Uterus (tissue), 3 donors: ENCODE measurements at regions not wholly inside any gene's neighbourhood (a gene's known extent, or its start where the extent isn't known, plus 50 kb on each side); places are given as distances from the start of the nearest gene placed in this dataset.

ENCODE experiments used
- DNase-seq, 2 donors: peaks; one replicate each; pipeline ENCODE4 v3.0.0-alpha.2; 2019 to 2020
- H3K27ac ChIP-seq, 2 donors: fragments of 200-600 bp; sonication (generic); 1 replicate in 1 of 2; 2 replicates in 1 of 2; pipeline ENCODE4 v1.5.1; 2016 to 2018
- H3K27me3 ChIP-seq, 2 donors: fragments of 200-600 bp; sonication (generic); one replicate each; pipeline ENCODE4 v1.5.1; 2018 to 2019; ENCODE audit warnings: control low read depth in 1 of 2
- H3K36me3 ChIP-seq, 2 donors: fragments of 200-600 bp; sonication (generic); one replicate each; pipeline ENCODE4 v1.5.1; 2019; ENCODE audit warnings: control low read depth in 1 of 2
- H3K4me1 ChIP-seq, 2 donors: fragments of 200-600 bp; sonication (generic); one replicate each; pipeline ENCODE4 v1.5.1; 2018 to 2019; ENCODE audit warnings: control low read depth in 1 of 2
- H3K4me3 ChIP-seq, 2 donors: fragments of 200-600 bp; sonication (generic); 1 replicate in 1 of 2; 2 replicates in 1 of 2; pipeline ENCODE4 v1.5.1; 2018 to 2019; ENCODE audit warnings: mild to moderate bottlenecking in 1 of 2
- H3K9me3 ChIP-seq, 2 donors: fragments of 200-600 bp; sonication (generic); one replicate each; pipeline ENCODE4 v1.5.1; 2019; ENCODE audit warnings: control low read depth in 1 of 2
- POLR2A ChIP-seq, 2 donors: fragments of 450-650 bp; IDR thresholded peaks; one replicate each; pipeline ENCODE4 v1.6.1; 2016; ENCODE audit warnings: antibody characterized with exemption in 2 of 2, mild to moderate bottlenecking in 1 of 2, moderate library complexity in 1 of 2
- intact Hi-C: fragments of 100-400 bp; cut with DNase I; formaldehyde crosslinking; loops from one replicate; pipeline ENCODE4 v1.15.1; 2023; ENCODE audit warnings: low total_unique reads
- TF ChIP-seq, protein P1 (sequence below), 4 experiments: fragments of 200-600 bp in 2 of 4; fragments of 450-650 bp in 2 of 4; sonication (generic) in 2 of 4; IDR thresholded peaks; one replicate each; pipeline ENCODE4 v1.5.1; 2016 to 2019; ENCODE audit warnings: antibody characterized with exemption in 4 of 4, mild to moderate bottlenecking in 2 of 4, moderate library complexity in 1 of 4
- donor health status: DM: yes; HTN: yes; CAD: no.

GRCh38 chr10:4632757-4633156, 193.2 kb upstream of the AKR1E2 start:
- no peak overlapping the region for H3K27ac ChIP-seq
- H3K9me3 ChIP-seq, result no peaks in the 10 kb centered on the region
- no peak for TF ChIP-seq POLR2A (IDR thresholded peaks at IDR 0.05)
- TF ChIP-seq, protein P1, sequence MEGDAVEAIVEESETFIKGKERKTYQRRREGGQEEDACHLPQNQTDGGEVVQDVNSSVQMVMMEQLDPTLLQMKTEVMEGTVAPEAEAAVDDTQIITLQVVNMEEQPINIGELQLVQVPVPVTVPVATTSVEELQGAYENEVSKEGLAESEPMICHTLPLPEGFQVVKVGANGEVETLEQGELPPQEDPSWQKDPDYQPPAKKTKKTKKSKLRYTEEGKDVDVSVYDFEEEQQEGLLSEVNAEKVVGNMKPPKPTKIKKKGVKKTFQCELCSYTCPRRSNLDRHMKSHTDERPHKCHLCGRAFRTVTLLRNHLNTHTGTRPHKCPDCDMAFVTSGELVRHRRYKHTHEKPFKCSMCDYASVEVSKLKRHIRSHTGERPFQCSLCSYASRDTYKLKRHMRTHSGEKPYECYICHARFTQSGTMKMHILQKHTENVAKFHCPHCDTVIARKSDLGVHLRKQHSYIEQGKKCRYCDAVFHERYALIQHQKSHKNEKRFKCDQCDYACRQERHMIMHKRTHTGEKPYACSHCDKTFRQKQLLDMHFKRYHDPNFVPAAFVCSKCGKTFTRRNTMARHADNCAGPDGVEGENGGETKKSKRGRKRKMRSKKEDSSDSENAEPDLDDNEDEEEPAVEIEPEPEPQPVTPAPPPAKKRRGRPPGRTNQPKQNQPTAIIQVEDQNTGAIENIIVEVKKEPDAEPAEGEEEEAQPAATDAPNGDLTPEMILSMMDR (IDR thresholded peaks at IDR 0.05), result no peak
- no peak overlapping the region for H3K4me3 ChIP-seq
- no peaks in the 10 kb centered on the region for H3K27me3 ChIP-seq
- no peak for DNase-seq
- H3K4me1 ChIP-seq, result no peaks in the 10 kb centered on the region
- intact Hi-C loops, result no loop called here
- H3K36me3 ChIP-seq, result no peaks in the 10 kb centered on the region

GRCh38 chr10:4626919-4627318, 199.1 kb upstream of the AKR1E2 start:
- no peaks in the 10 kb centered on the region for H3K4me1 ChIP-seq
- DNase-seq, result no peak
- H3K27me3 ChIP-seq, result no peaks in the 10 kb centered on the region
- H3K27ac ChIP-seq, result no peak overlapping the region
- no peak for TF ChIP-seq POLR2A (IDR thresholded peaks at IDR 0.05)
- TF ChIP-seq, protein P1 (IDR thresholded peaks at IDR 0.05), result no peak
- intact Hi-C loops, result no loop called here
- H3K4me3 ChIP-seq, result no peak overlapping the region
- no peaks in the 10 kb centered on the region for H3K9me3 ChIP-seq
- H3K36me3 ChIP-seq, result no peaks in the 10 kb centered on the region

- DNase-seq, result no peak
- H3K4me3 ChIP-seq, result no peak overlapping the region
- TF ChIP-seq, protein P1 (IDR thresholded peaks at IDR 0.05), result no peak
- TF ChIP-seq POLR2A (IDR thresholded peaks at IDR 0.05), result no peak
- no peaks in the 10 kb centered on the region for H3K36me3 ChIP-seq
- no peaks in the 10 kb centered on the region for H3K27me3 ChIP-seq
- no peak overlapping the region for H3K27ac ChIP-seq
- H3K9me3 ChIP-seq, result no peaks in the 10 kb centered on the region
- no peaks in the 10 kb centered on the region for H3K4me1 ChIP-seq
- intact Hi-C loops, result no loop called here
These were observed 202.1 kb upstream of the AKR1E2 start for GRCh38 chr10:4623757-4624420.

DNA sequence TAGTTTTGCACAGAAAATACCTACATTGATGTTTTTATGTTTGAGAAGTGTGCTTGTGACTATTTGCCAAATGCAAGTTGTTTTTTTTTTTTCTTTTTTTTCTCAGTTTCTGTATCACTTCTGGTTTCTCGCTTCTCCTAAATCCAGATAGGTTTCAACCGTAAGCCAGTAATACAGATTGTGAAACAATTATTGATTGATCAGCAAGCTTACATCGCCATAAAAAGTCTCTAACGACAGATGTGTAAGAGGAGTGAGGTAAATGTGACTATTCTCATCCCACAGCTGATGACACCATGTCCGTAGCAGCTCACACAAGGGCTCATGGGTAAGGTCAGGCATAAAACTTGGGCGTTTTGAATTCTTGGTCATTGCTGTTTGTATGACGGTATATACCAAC, 202.8 kb upstream of the AKR1E2 start:
- Histone ChIP-seq H3K4me3 (no peak overlapping the region), H3K36me3 (no peaks in the 10 kb centered on the region), H3K9me3 (no peaks in the 10 kb centered on the region), H3K27ac (no peak overlapping the region), H3K4me1 (no peaks in the 10 kb centered on the region), H3K27me3 (no peaks in the 10 kb centered on the region)
- no peak for DNase-seq
- intact Hi-C loops, result no loop called here
- TF ChIP-seq, protein P1 (IDR thresholded peaks at IDR 0.05), result no peak
- no peak for TF ChIP-seq POLR2A (IDR thresholded peaks at IDR 0.05)

- Histone ChIP-seq H3K27ac (no peak overlapping the region), H3K4me1 (no peaks in the 10 kb centered on the region), H3K4me3 (no peak overlapping the region), H3K9me3 (no peaks in the 10 kb centered on the region), H3K36me3 (no peaks in the 10 kb centered on the region), H3K27me3 (no peaks in the 10 kb centered on the region)
- intact Hi-C loops, result no loop called here
- no peak for DNase-seq
- TF ChIP-seq, protein P1 (IDR thresholded peaks at IDR 0.05), result no peak
- TF ChIP-seq POLR2A (IDR thresholded peaks at IDR 0.05), result no peak
These were observed 203.6 kb upstream of the AKR1E2 start for GRCh38 chr10:4622384-4622783.
